BE2C (cell line): ENCODE measurements at regions not wholly inside any gene's neighbourhood (a gene's known extent, or its start where the extent isn't known, plus 50 kb on each side); places are given as distances from the start of the nearest gene placed in this dataset.

Experiments
- DNase-seq: peaks from one replicate; pipeline ENCODE4 v3.0.0-alpha.2; 2020
- H3K27me3 ChIP-seq: fragments of 250-450 bp; sonication (Bioruptor Pico); 2 replicates; pipeline ENCODE4 v1.5.1; 2020; ENCODE audit warnings: mild to moderate bottlenecking
- H3K36me3 ChIP-seq: fragments of 250-450 bp; sonication (Bioruptor Pico); 2 replicates; pipeline ENCODE4 v1.5.1; 2020; ENCODE audit warnings: mild to moderate bottlenecking
- H3K4me1 ChIP-seq: fragments of 250-450 bp; sonication (Bioruptor Pico); 2 replicates; pipeline ENCODE4 v1.5.1; 2020
- H3K4me3 ChIP-seq: 2 replicates; pipeline ENCODE4 v1.5.1; 2011; ENCODE audit warnings: low read depth, low read length
- H3K9me3 ChIP-seq: fragments of 250-450 bp; sonication (Bioruptor Pico); 2 replicates; pipeline ENCODE4 v1.5.1; 2020
- CTCF ChIP-seq: IDR thresholded peaks from 2 replicates; pipeline ENCODE4 v1.5.1; 2012; ENCODE audit warnings: mild to moderate bottlenecking, low read depth, low read length

- DNase-seq, result peak; percentile 12
- H3K4me1 ChIP-seq, result peaks cover 9% of the 10 kb centered on the region
- TF ChIP-seq CTCF, result no peak
- H3K9me3 ChIP-seq, result no peaks in the 10 kb centered on the region
- H3K4me3 ChIP-seq, result no peak overlapping the region
- H3K27me3 ChIP-seq, result no peaks in the 10 kb centered on the region
- no peaks in the 10 kb centered on the region for H3K36me3 ChIP-seq
Measured at GRCh38 chr3:118380576-118380975, 654.1 kb downstream of the IGSF11 start.

DNA sequence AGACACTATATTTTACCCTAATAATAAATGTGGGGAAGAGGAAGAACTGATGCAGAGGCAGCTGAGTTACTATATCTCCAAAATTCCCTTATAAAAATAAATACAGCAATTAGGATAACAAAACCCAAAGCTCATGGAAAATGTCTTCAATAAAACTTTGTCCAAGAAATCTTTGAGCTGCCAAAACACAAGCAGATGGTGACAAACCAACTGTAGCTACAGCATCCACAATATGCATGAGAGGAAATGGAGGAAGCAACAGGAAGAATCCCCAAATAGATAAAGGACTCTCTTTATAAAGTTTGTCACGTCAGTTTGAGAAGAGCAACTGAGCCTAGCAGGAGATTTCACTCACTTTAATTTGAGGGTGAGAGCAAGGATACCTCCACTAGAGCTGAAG lies 638.2 kb downstream of the IGSF11 start:
- no peak for DNase-seq
- Histone ChIP-seq H3K27me3 (no peaks in the 10 kb centered on the region), H3K36me3 (no peaks in the 10 kb centered on the region), H3K9me3 (no peaks in the 10 kb centered on the region), H3K4me1 (peaks cover 4% of the 10 kb centered on the region; the same call in 1 of the 2 replicates), H3K4me3 (no peak overlapping the region)
- no peak for TF ChIP-seq CTCF

GRCh38 chr3:118400086-118400485 lies 634.6 kb downstream of the IGSF11 start:
- H3K27me3 ChIP-seq, result no peaks in the 10 kb centered on the region
- no peak for TF ChIP-seq CTCF
- peaks cover 5% of the 10 kb centered on the region; the same call in 1 of the 2 replicates for H3K4me1 ChIP-seq
- no peak for DNase-seq
- no peaks in the 10 kb centered on the region for H3K9me3 ChIP-seq
- H3K36me3 ChIP-seq, result no peaks in the 10 kb centered on the region; the same call in 1 of the 2 replicates
- H3K4me3 ChIP-seq, result no peak overlapping the region

- no peak for TF ChIP-seq CTCF
- Histone ChIP-seq H3K36me3 (no peaks in the 10 kb centered on the region; the same call in 1 of the 2 replicates), H3K9me3 (no peaks in the 10 kb centered on the region), H3K4me1 (peaks cover 5% of the 10 kb centered on the region; the same call in 1 of the 2 replicates), H3K27me3 (no peaks in the 10 kb centered on the region), H3K4me3 (no peak overlapping the region)
- DNase-seq, result no peak
Measured at GRCh38 chr3:118400886-118401285, 633.8 kb downstream of the IGSF11 start.

GRCh38 chr3:118401887-118402286 lies 632.8 kb downstream of the IGSF11 start:
- no peak for DNase-seq
- Histone ChIP-seq H3K4me1 (peaks cover 5% of the 10 kb centered on the region; the same call in 1 of the 2 replicates), H3K36me3 (no peaks in the 10 kb centered on the region; the same call in 1 of the 2 replicates), H3K4me3 (no peak overlapping the region), H3K27me3 (no peaks in the 10 kb centered on the region), H3K9me3 (no peaks in the 10 kb centered on the region)
- no peak for TF ChIP-seq CTCF

GRCh38 chr3:118402971-118403370 lies 631.7 kb downstream of the IGSF11 start:
- Histone ChIP-seq H3K4me3 (no peak overlapping the region), H3K4me1 (peaks cover 5% of the 10 kb centered on the region; the same call in 1 of the 2 replicates), H3K9me3 (no peaks in the 10 kb centered on the region), H3K27me3 (no peaks in the 10 kb centered on the region), H3K36me3 (no peaks in the 10 kb centered on the region; the same call in 1 of the 2 replicates)
- no peak for DNase-seq
- no peak for TF ChIP-seq CTCF
